OCI-LY7 (cell line): ENCODE measurements at regions not wholly inside any gene's neighbourhood (a gene's known extent, or its start where the extent isn't known, plus 50 kb on each side); places are given as distances from the start of the nearest gene placed in this dataset.

Source experiments
- BruUV-seq: library from RNA; stranded (reverse); fragments of 400-500 nt; replicated peaks from 2 replicates; lab custom pipeline; 2021; lab: Mats Ljungman, UMichigan
- CTCF ChIA-PET: fragments of 300-600 bp; sonication (Branson Sonifier 250); formaldehyde crosslinking; loops from one replicate; lab custom pipeline; 2022; ENCODE audit warnings: antibody characterized with exemption; ENCODE audit not compliant: unreplicated experiment; lab: Charles Lee
- POLR2A ChIA-PET: fragments of 300-600 bp; sonication (Branson Sonifier 250); formaldehyde crosslinking; loops from one replicate; lab custom pipeline; 2022; ENCODE audit warnings: antibody characterized with exemption; lab: Charles Lee
- DNase-seq: peaks from one replicate; pipeline ENCODE4 v3.0.0-alpha.2; 2015; ENCODE audit warnings: low spot score
- H2AFZ ChIP-seq: fragments of 200-600 bp; sonication (generic), shearing (Covaris generic); 2 replicates; pipeline ENCODE4 v1.6.1; 2014; ENCODE audit warnings: mild to moderate bottlenecking, antibody characterized with exemption, low read length, moderate library complexity
- H3K27ac ChIP-seq: fragments of 200-600 bp; sonication (generic); 2 replicates; pipeline ENCODE4 v1.5.1; 2014; ENCODE audit warnings: mixed run types, low read depth, mild to moderate bottlenecking, moderate library complexity, low read length, inconsistent platforms; ENCODE audit not compliant: poor library complexity, severe bottlenecking
- H3K36me3 ChIP-seq: fragments of 200-600 bp; sonication (generic); 2 replicates; pipeline ENCODE4 v1.6.1; 2014; ENCODE audit warnings: mild to moderate bottlenecking, antibody characterized with exemption, low read length, moderate library complexity, mixed read lengths; ENCODE audit not compliant: insufficient read depth
- H3K4me1 ChIP-seq: fragments of 200-600 bp; sonication (generic); 2 replicates; pipeline ENCODE4 v1.5.1; 2014; ENCODE audit warnings: mild to moderate bottlenecking, low read length; ENCODE audit not compliant: insufficient read depth, poor library complexity, severe bottlenecking
- H3K4me2 ChIP-seq: fragments of 200-600 bp; sonication (generic); 2 replicates; pipeline ENCODE4 v1.6.1; 2014; ENCODE audit warnings: mild to moderate bottlenecking, low read length
- H3K4me3 ChIP-seq: fragments of 200-600 bp; sonication (generic); 2 replicates; pipeline ENCODE4 v1.5.1; 2014; ENCODE audit warnings: mild to moderate bottlenecking, low read depth, low read length; ENCODE audit not compliant: poor library complexity, severe bottlenecking
- H3K79me2 ChIP-seq: fragments of 200-600 bp; sonication (generic); 2 replicates; pipeline ENCODE4 v1.6.1; 2016; ENCODE audit warnings: low read depth, mild to moderate bottlenecking, low read length, moderate library complexity, mixed read lengths; ENCODE audit not compliant: insufficient read depth
- H3K9me2 ChIP-seq: fragments of 200-600 bp; sonication (generic); 2 replicates; pipeline ENCODE4 v1.6.1; 2016; ENCODE audit warnings: mild to moderate bottlenecking, low read length, mixed read lengths; ENCODE audit not compliant: insufficient read depth
- H3K9me3 ChIP-seq: fragments of 200-600 bp; sonication (generic); 2 replicates; pipeline ENCODE4 v1.6.1; 2014; ENCODE audit warnings: mild to moderate bottlenecking, mixed run types, low read length, mixed read lengths
- H4K20me1 ChIP-seq: fragments of 200-600 bp; sonication (generic); 2 replicates; pipeline ENCODE4 v1.6.1; 2014; ENCODE audit warnings: mild to moderate bottlenecking, antibody characterized with exemption, low read length, moderate library complexity, mixed read lengths; ENCODE audit not compliant: insufficient read depth
- EZH2phosphoT487 ChIP-seq: fragments of 200-600 bp; sonication (generic); IDR thresholded peaks from 2 replicates; pipeline ENCODE4 v1.6.1; 2018; ENCODE audit warnings: low read depth, borderline replicate concordance, mild to moderate bottlenecking, mixed run types, antibody characterized with exemption, low read length, moderate library complexity, mixed read lengths
- intact Hi-C: fragments of 100-400 bp; cut with micrococcal nuclease; formaldehyde crosslinking; loops from one replicate; pipeline ENCODE4 v1.10.0; 2022; ENCODE audit not compliant: unreplicated experiment
- TF ChIP-seq, protein P1 (sequence below): fragments of 200-600 bp; sonication (generic); conservative IDR thresholded peaks from 2 replicates; pipeline ENCODE4 v1.5.1; 2014; ENCODE audit warnings: mild to moderate bottlenecking, antibody characterized with exemption, low read length, moderate library complexity, mixed read lengths

DNA sequence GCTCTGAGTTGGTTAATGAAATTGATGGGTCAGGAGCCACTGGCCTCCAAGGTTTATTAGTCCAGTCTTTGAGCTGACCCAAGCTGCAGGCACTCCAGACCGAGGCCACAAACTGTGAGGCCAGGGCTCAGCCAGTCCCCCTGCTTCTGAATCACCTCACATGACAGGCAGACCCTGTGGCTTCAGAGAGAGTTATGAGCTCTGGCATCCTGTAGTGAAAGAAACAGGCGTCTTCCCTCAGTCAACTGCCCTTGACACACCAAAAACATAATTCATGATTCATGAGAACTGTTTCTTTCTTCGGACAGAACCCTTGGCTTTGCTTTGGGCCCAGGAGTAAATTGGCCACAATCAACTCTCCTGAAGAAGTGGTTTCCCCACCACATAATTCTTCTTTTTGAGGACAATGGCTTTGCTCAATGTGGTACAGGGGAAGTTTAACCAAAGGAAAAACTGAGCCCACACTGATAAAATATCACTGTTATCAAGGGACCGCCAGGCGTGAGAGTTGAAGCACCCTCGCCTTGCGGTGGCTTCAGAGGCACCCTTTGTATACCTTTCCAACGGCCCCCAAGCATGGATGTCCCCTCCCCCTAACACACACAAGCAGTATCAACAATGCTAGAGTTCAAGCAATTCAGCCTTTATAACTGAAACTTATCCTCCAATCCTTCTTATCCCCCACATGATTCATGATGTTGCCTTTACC lies 226.9 kb downstream of the CYRIA start:
- CTCF ChIA-PET: no interaction called here
- Histone ChIP-seq H3K4me2 (no peak overlapping the region), H3K9me3 (no peaks in the 10 kb centered on the region), H3K9me2 (no peaks in the 10 kb centered on the region), H3K27ac (no peak overlapping the region), H3K79me2 (no peaks in the 10 kb centered on the region), H4K20me1 (no peaks in the 10 kb centered on the region), H2AFZ (no peak overlapping the region), H3K4me1 (no peaks in the 10 kb centered on the region), H3K36me3 (no peaks in the 10 kb centered on the region), H3K4me3 (no peak overlapping the region)
- no TSS peak for BruUV-seq
- no peak for TF ChIP-seq EZH2phosphoT487
- TF ChIP-seq, protein P1, sequence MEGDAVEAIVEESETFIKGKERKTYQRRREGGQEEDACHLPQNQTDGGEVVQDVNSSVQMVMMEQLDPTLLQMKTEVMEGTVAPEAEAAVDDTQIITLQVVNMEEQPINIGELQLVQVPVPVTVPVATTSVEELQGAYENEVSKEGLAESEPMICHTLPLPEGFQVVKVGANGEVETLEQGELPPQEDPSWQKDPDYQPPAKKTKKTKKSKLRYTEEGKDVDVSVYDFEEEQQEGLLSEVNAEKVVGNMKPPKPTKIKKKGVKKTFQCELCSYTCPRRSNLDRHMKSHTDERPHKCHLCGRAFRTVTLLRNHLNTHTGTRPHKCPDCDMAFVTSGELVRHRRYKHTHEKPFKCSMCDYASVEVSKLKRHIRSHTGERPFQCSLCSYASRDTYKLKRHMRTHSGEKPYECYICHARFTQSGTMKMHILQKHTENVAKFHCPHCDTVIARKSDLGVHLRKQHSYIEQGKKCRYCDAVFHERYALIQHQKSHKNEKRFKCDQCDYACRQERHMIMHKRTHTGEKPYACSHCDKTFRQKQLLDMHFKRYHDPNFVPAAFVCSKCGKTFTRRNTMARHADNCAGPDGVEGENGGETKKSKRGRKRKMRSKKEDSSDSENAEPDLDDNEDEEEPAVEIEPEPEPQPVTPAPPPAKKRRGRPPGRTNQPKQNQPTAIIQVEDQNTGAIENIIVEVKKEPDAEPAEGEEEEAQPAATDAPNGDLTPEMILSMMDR: no peak
- intact Hi-C loops: no loop called here
- no peak for DNase-seq
- POLR2A ChIA-PET: interaction anchor here (1.1 kb wide), 1 partner anchor 26 kb away, joined by 3 read pairs; no protein-coding TSS in a partner anchor

DNA sequence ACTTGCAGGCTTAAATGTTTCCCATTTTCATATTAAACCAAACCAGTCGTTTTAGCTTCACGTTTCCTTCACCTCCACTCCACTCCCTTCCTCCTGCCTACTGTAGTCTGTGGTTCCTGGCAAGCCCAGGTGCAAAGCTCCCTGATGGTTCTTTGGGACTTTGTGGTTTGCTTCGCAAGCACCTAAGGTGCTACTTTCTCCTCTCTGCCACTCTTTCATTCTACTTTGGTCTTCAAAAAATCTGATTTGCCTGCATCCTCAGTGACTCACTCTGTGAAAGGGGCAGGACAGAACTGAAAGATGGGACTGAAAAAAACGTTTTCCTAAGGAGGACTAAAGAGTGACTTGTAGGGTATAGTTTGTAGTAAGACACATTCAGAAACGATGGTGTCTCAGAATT lies 228.4 kb downstream of the CYRIA start:
- Histone ChIP-seq H3K4me2 (no peak overlapping the region), H3K79me2 (no peaks in the 10 kb centered on the region), H3K9me3 (no peaks in the 10 kb centered on the region), H3K4me3 (no peak overlapping the region), H2AFZ (no peak overlapping the region), H3K4me1 (no peaks in the 10 kb centered on the region), H3K36me3 (no peaks in the 10 kb centered on the region), H3K9me2 (no peaks in the 10 kb centered on the region), H3K27ac (no peak overlapping the region), H4K20me1 (no peaks in the 10 kb centered on the region)
- BruUV-seq: no TSS peak
- CTCF ChIA-PET: no interaction called here
- intact Hi-C loops: no loop called here
- TF ChIP-seq EZH2phosphoT487: no peak
- TF ChIP-seq, protein P1: no peak
- POLR2A ChIA-PET: interaction anchor here (0.6 to 1.1 kb wide), 2 partner anchors 27 to 251 kb away, joined by 3 read pairs; no protein-coding TSS in a partner anchor
- no peak for DNase-seq

DNA sequence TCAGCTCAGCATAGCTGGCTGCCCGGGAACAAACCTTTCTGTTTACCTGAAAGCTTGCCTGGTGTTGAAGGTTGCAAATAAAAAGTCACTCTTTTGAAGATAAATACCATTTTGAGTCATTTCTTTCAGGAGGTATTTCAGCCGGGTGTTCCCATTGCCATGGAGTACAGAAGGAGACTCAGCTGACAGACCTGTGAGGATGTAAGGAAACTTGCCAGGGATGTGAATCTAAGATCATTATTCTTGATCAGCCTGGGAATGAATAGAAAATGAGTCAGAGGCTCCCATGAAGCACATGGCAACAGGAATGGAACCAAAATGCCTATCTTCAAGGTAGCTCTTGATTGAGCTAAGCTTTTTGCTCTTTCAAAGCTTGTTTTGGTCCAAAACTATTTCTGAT lies 231.2 kb downstream of the CYRIA start:
- TF ChIP-seq, protein P1: no peak
- TF ChIP-seq EZH2phosphoT487: no peak
- H3K27ac ChIP-seq: no peak overlapping the region

More for the DNA sequence above, 231.2 kb downstream of the CYRIA start:
- no peak for DNase-seq
- intact Hi-C loops: no loop called here
- no peaks in the 10 kb centered on the region for H3K36me3 ChIP-seq
- no peaks in the 10 kb centered on the region for H3K9me3 ChIP-seq
- no peaks in the 10 kb centered on the region for H3K4me1 ChIP-seq
- no peak overlapping the region for H3K4me3 ChIP-seq
- H3K79me2 ChIP-seq: no peaks in the 10 kb centered on the region
- POLR2A ChIA-PET: interaction anchor here (0.7 kb wide), 1 partner anchor 30 kb away, joined by 3 read pairs; no protein-coding TSS in a partner anchor
- no peaks in the 10 kb centered on the region for H3K9me2 ChIP-seq
- H2AFZ ChIP-seq: no peak overlapping the region
- CTCF ChIA-PET: no interaction called here
- BruUV-seq: no TSS peak
- no peaks in the 10 kb centered on the region for H4K20me1 ChIP-seq
- H3K4me2 ChIP-seq: no peak overlapping the region
